ENCODE measurements at regions not wholly inside any gene's neighbourhood (a gene's known extent, or its start where the extent isn't known, plus 50 kb on each side); places are given as distances from the start of the nearest gene placed in this dataset.

GRCh38 chr1:63126104-63126503, 196.3 kb upstream of the FOXD3 start:
- TF ChIP-seq ESRRG (CRISPR knock-in tag; IDR thresholded peaks at IDR 0.05) (no peak), TOX (CRISPR knock-in tag; IDR thresholded peaks at IDR 0.05; ENCODE audit: borderline replicate concordance) (no peak), ZFP30 (CRISPR knock-in tag; IDR thresholded peaks at IDR 0.05) (no peak), ARNTL (CRISPR knock-in tag; IDR thresholded peaks at IDR 0.05; ENCODE audit: borderline replicate concordance, low read depth) (no peak), ZNF565 (CRISPR knock-in tag; conservative IDR thresholded peaks at IDR 0.05; ENCODE audit: low read depth) (no peak), CSDC2 (CRISPR knock-in tag; IDR thresholded peaks at IDR 0.05) (no peak)
- TF ChIP-seq, protein P1, sequence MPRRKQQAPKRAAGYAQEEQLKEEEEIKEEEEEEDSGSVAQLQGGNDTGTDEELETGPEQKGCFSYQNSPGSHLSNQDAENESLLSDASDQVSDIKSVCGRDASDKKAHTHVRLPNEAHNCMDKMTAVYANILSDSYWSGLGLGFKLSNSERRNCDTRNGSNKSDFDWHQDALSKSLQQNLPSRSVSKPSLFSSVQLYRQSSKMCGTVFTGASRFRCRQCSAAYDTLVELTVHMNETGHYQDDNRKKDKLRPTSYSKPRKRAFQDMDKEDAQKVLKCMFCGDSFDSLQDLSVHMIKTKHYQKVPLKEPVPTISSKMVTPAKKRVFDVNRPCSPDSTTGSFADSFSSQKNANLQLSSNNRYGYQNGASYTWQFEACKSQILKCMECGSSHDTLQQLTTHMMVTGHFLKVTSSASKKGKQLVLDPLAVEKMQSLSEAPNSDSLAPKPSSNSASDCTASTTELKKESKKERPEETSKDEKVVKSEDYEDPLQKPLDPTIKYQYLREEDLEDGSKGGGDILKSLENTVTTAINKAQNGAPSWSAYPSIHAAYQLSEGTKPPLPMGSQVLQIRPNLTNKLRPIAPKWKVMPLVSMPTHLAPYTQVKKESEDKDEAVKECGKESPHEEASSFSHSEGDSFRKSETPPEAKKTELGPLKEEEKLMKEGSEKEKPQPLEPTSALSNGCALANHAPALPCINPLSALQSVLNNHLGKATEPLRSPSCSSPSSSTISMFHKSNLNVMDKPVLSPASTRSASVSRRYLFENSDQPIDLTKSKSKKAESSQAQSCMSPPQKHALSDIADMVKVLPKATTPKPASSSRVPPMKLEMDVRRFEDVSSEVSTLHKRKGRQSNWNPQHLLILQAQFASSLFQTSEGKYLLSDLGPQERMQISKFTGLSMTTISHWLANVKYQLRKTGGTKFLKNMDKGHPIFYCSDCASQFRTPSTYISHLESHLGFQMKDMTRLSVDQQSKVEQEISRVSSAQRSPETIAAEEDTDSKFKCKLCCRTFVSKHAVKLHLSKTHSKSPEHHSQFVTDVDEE (CRISPR knock-in tag; IDR thresholded peaks at IDR 0.05): no peak
- TF ChIP-seq, protein P2, sequence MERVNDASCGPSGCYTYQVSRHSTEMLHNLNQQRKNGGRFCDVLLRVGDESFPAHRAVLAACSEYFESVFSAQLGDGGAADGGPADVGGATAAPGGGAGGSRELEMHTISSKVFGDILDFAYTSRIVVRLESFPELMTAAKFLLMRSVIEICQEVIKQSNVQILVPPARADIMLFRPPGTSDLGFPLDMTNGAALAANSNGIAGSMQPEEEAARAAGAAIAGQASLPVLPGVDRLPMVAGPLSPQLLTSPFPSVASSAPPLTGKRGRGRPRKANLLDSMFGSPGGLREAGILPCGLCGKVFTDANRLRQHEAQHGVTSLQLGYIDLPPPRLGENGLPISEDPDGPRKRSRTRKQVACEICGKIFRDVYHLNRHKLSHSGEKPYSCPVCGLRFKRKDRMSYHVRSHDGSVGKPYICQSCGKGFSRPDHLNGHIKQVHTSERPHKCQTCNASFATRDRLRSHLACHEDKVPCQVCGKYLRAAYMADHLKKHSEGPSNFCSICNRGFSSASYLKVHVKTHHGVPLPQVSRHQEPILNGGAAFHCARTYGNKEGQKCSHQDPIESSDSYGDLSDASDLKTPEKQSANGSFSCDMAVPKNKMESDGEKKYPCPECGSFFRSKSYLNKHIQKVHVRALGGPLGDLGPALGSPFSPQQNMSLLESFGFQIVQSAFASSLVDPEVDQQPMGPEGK (CRISPR knock-in tag; IDR thresholded peaks at IDR 0.05; ENCODE audit: borderline replicate concordance): no peak
